Ishikawa (cell line): ENCODE measurements at regions not wholly inside any gene's neighbourhood (a gene's known extent, or its start where the extent isn't known, plus 50 kb on each side); places are given as distances from the start of the nearest gene placed in this dataset.

Source experiments
- CEBPB ChIP-seq: IDR thresholded peaks from 2 replicates; pipeline ENCODE4 v1.6.1; 2012
- CREB1 ChIP-seq: IDR thresholded peaks from 2 replicates; pipeline ENCODE4 v1.6.1; 2012; ENCODE audit warnings: low read depth
- EGR1 ChIP-seq: IDR thresholded peaks from 2 replicates; pipeline ENCODE4 v1.6.1; 2012
- EP300 ChIP-seq: IDR thresholded peaks from 2 replicates; pipeline ENCODE4 v1.6.1; 2012; ENCODE audit warnings: borderline replicate concordance
- FOXM1 ChIP-seq: IDR thresholded peaks from 2 replicates; pipeline ENCODE4 v1.6.1; 2012; ENCODE audit warnings: low read depth, borderline replicate concordance
- NFIC ChIP-seq: IDR thresholded peaks from 2 replicates; pipeline ENCODE4 v1.6.1; 2012
- RAD21 ChIP-seq: IDR thresholded peaks from 2 replicates; pipeline ENCODE4 v1.6.1; 2012; ENCODE audit warnings: low read depth
- TAF1 ChIP-seq: IDR thresholded peaks from 2 replicates; pipeline ENCODE4 v1.6.1; 2012; ENCODE audit warnings: low read depth, mild to moderate bottlenecking
- TCF12 ChIP-seq: IDR thresholded peaks from 2 replicates; pipeline ENCODE4 v1.6.1; 2012; ENCODE audit warnings: low read depth
- TEAD4 ChIP-seq: IDR thresholded peaks from 2 replicates; pipeline ENCODE4 v1.6.1; 2012
- YY1 ChIP-seq: IDR thresholded peaks from 2 replicates; pipeline ENCODE4 v1.6.1; 2012; ENCODE audit warnings: low read depth
- ZBTB7A ChIP-seq: IDR thresholded peaks from 2 replicates; pipeline ENCODE4 v1.6.1; 2012; ENCODE audit warnings: low read depth
- TF ChIP-seq, protein P1 (sequence below): IDR thresholded peaks from 2 replicates; pipeline ENCODE4 v1.6.1; 2012
- TF ChIP-seq, protein P2 (sequence below): IDR thresholded peaks from 2 replicates; pipeline ENCODE4 v1.6.1; 2012
- TF ChIP-seq, protein P3 (sequence below): IDR thresholded peaks from 2 replicates; pipeline ENCODE4 v1.6.1; 2012; ENCODE audit warnings: low read depth, mild to moderate bottlenecking

DNA sequence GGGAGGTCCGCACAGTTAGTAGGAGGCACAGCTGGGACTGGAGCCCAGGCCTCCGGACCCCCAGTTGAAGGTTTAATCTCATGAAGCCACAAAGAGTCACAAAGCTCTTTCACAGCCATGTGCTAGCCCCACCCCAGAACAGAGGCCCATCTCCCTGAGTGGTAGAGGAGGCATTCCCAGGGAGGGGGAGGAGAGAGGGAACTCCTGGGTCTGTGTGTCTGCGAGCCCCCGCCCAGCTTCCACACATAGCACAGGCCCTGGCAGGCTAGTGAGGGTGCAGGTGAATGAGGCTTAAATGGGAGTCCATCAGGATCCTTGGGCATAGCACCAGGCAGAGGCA is 197.8 kb downstream of the MATN1 start:
- no peak for TF ChIP-seq YY1
- TF ChIP-seq, protein P1, sequence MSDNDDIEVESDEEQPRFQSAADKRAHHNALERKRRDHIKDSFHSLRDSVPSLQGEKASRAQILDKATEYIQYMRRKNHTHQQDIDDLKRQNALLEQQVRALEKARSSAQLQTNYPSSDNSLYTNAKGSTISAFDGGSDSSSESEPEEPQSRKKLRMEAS: no peak
- no peak for TF ChIP-seq NFIC
- TF ChIP-seq ZBTB7A: no peak
- TF ChIP-seq CEBPB: no peak
- no peak for TF ChIP-seq TCF12
- TF ChIP-seq TAF1: no peak
- TF ChIP-seq TEAD4: no peak
- TF ChIP-seq, protein P2, sequence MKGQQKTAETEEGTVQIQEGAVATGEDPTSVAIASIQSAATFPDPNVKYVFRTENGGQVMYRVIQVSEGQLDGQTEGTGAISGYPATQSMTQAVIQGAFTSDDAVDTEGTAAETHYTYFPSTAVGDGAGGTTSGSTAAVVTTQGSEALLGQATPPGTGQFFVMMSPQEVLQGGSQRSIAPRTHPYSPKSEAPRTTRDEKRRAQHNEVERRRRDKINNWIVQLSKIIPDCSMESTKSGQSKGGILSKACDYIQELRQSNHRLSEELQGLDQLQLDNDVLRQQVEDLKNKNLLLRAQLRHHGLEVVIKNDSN: no peak
- no peak for TF ChIP-seq FOXM1
- TF ChIP-seq, protein P3, sequence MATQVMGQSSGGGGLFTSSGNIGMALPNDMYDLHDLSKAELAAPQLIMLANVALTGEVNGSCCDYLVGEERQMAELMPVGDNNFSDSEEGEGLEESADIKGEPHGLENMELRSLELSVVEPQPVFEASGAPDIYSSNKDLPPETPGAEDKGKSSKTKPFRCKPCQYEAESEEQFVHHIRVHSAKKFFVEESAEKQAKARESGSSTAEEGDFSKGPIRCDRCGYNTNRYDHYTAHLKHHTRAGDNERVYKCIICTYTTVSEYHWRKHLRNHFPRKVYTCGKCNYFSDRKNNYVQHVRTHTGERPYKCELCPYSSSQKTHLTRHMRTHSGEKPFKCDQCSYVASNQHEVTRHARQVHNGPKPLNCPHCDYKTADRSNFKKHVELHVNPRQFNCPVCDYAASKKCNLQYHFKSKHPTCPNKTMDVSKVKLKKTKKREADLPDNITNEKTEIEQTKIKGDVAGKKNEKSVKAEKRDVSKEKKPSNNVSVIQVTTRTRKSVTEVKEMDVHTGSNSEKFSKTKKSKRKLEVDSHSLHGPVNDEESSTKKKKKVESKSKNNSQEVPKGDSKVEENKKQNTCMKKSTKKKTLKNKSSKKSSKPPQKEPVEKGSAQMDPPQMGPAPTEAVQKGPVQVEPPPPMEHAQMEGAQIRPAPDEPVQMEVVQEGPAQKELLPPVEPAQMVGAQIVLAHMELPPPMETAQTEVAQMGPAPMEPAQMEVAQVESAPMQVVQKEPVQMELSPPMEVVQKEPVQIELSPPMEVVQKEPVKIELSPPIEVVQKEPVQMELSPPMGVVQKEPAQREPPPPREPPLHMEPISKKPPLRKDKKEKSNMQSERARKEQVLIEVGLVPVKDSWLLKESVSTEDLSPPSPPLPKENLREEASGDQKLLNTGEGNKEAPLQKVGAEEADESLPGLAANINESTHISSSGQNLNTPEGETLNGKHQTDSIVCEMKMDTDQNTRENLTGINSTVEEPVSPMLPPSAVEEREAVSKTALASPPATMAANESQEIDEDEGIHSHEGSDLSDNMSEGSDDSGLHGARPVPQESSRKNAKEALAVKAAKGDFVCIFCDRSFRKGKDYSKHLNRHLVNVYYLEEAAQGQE: no peak
- TF ChIP-seq EGR1: no peak
- TF ChIP-seq RAD21: no peak

DNA sequence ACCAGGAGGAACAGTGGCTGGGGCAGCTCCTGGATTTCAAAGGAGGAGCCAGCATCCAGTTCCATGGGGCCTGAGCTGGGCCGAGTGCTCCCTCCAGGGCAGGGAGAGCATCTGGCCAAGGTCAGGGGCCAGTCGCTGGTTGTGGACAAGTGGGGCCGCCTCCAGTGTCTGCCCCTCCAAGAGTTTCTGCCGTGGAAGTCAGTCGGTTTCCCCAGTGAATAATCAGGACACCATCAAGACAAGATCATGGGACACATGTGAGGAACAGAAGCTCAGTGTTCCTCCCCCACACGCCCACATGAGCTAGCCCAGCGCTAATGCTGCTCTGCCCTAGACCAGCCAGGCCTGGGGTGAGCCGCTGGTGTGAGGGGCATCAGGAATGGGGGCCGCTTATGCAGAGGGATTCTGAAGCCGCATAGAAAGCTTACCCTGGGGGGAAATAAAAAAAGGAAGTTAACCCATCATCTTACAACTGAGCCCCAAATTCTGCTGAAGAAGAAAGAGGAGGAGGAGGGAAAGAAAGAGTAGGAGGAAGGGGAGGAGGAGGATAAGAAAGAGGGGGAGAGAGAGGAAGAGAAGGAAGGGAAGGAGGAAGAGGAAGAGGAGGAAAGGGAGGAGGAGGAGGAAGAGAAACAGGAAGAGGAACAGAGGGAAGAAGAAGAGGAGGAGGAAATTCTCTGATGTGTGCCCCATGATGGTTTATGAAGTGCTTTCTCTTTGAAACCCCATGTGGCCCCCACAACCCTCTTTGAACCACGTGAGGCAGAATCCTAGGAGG is 198.4 kb downstream of the MATN1 start:
- TF ChIP-seq CREB1: no peak
- TF ChIP-seq, protein P2: no peak
- TF ChIP-seq TCF12: no peak
- no peak for TF ChIP-seq ZBTB7A

DNA sequence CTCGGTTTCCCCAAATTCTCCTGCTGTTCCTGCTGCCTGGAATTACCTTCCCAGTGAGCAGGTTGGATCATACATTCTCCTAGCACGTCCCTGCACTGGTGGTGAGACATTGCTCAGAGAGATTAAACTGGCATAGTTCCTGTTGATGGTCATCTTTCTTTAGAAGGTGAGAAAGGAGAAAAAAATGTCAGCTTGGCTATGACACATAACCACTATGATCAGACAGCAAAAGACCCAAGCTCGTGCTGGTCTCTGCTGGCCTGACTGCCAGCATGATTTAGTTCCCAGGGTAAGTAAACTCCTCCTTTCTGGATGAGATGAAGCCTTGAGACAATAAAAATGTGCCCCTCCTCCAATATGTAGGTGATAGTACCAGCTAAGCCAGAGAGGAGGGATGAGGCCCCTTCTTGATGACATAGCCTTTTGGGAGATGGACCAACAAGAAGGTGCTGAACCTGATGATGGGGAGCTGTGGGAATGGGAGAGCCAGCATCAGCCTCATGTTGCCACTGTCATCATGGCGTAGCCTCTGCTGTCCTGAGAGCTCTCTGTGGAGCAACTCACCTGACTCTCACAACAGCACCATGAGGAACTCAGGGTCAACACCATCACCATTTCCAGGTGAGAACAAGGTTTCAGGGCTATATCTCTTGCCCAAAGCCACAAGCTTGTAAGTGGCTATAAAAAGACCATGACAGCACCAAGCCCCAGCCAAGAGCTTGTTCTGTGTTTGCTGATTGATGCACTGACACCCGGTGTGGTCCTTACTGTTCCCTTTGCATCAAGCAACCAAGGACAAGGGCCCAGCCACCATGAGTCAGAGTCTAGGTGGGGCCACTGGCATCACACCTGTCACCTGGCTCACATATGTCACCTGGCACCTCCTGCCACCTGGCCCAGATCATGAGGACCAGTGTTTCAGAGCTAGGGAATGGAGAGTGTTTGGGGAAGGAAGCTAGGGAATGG is 200.0 kb downstream of the MATN1 start:
- TF ChIP-seq YY1: no peak
- TF ChIP-seq TEAD4: no peak

DNA sequence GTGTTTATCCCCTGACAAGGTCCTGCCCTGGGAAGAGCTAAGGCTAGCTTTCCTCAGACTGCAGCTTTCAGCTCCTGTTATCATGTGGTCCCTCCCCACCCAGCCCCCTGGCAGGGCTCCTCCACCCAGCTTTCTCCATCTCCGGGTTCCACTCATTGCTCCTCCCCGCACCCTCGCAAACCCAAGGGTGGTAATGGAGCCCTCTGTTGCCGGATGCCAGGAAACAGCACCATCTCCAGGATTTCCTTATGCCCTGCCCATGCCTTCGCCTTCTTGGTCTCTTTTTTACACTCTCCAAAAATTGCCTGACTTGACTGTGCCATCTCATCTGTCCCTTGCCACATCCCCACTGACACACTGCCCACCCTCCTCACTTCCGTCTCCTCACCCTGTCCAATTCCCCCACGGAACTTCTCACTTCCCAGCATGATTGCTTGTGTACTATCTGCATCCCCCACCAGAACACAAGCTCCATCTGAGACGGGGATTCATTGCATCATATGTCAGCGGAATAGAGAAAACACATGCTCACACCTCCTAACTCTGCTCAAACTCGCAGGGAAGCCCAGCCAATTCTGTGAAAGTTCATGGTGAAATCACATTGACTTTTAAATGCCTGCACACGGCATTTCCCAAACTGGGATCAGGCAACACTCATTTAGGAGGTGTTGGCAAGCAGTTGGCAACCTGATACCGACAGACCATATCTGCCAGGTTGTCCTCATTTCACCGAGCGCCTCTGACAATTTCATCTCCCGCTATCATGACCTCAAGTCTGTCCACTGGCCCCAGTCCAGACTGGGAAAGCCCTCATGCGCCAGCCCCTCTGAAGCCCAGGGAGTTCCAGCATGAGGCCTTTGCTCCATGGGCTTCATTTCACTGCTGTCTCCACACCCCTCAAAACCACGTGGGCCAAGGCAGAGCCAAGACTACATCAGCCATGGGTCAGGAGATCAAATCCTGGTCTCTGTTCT is 201.1 kb downstream of the MATN1 start:
- TF ChIP-seq CEBPB (no peak), TAF1 (no peak), EGR1 (no peak), CREB1 (no peak), NFIC (no peak), RAD21 (no peak), EP300 (no peak), TEAD4 (no peak), TCF12 (no peak), YY1 (no peak), ZBTB7A (no peak)
- TF ChIP-seq, protein P3: no peak
- TF ChIP-seq, protein P1: no peak
- TF ChIP-seq, protein P2: no peak
